ENCODE measurements at regions not wholly inside any gene's neighbourhood (a gene's known extent, or its start where the extent isn't known, plus 50 kb on each side); places are given as distances from the start of the nearest gene placed in this dataset.

DNA sequence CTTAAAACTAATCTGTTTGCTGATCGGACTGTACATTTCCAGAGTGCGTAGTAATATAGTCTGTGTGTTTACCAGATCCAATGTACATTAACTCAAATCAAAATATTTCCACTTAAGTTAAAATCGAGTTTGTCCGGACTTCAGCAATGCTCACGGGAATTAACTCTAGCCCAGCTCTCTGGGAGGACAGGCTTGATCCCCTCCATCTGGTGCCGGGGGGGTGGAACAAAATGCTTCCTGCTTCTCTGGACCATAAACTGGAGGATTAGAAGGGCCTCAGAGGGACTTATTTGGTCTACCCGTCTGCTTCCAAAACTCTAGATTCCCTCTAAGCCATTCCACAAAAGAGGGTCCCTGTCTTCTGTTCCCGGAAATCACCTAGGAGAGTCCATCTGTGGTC is 511.2 kb downstream of the BUD13 start:
- TF ChIP-seq, protein P1, sequence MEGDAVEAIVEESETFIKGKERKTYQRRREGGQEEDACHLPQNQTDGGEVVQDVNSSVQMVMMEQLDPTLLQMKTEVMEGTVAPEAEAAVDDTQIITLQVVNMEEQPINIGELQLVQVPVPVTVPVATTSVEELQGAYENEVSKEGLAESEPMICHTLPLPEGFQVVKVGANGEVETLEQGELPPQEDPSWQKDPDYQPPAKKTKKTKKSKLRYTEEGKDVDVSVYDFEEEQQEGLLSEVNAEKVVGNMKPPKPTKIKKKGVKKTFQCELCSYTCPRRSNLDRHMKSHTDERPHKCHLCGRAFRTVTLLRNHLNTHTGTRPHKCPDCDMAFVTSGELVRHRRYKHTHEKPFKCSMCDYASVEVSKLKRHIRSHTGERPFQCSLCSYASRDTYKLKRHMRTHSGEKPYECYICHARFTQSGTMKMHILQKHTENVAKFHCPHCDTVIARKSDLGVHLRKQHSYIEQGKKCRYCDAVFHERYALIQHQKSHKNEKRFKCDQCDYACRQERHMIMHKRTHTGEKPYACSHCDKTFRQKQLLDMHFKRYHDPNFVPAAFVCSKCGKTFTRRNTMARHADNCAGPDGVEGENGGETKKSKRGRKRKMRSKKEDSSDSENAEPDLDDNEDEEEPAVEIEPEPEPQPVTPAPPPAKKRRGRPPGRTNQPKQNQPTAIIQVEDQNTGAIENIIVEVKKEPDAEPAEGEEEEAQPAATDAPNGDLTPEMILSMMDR (IDR thresholded peaks at IDR 0.05), result no peak
- TF ChIP-seq POLR2A (IDR thresholded peaks at IDR 0.05), result no peak
